IMR-90 (cell line): ENCODE measurements at regions not wholly inside any gene's neighbourhood (a gene's known extent, or its start where the extent isn't known, plus 50 kb on each side); places are given as distances from the start of the nearest gene placed in this dataset.

Experiments used
- ATAC-seq: fragments of 200-7000 bp; cut with Tn5 transposase; 2 replicates; pipeline ENCODE4 v1.9.1; 2020; ENCODE audit warnings: low read depth, mild to moderate bottlenecking, moderate library complexity
- BruUV-seq: library from RNA; stranded (reverse); fragments of 400-500 nt; replicated peaks from 2 replicates; lab custom pipeline; 2021; lab: Mats Ljungman, UMichigan
- CTCF ChIA-PET: fragments of 300-600 bp; formaldehyde crosslinking; extraction: SDS; loops from one replicate; lab custom pipeline; 2021; ENCODE audit warnings: antibody characterized with exemption; lab: Yijun Ruan, JAX
- POLR2A ChIA-PET: fragments of 300-600 bp; sonication (Branson Sonifier 250); formaldehyde crosslinking; loops from one replicate; lab custom pipeline; 2022; ENCODE audit warnings: antibody characterized with exemption; ENCODE audit not compliant: unreplicated experiment; lab: Charles Lee
- DNase-seq: peaks from one replicate; pipeline ENCODE4 v3.0.0; 2013
- H2AFZ ChIP-seq: replicated peaks from 2 replicates; pipeline ENCODE3; 2013; ENCODE audit warnings: low read length, mild to moderate bottlenecking; ENCODE audit not compliant: poor library complexity
- H2AK5ac ChIP-seq: 2 replicates; pipeline ENCODE4 v1.6.1; 2013; ENCODE audit warnings: low read depth, low read length, inconsistent platforms
- H2AK9ac ChIP-seq: replicated peaks from 2 replicates; pipeline ENCODE3; 2013; ENCODE audit warnings: mild to moderate bottlenecking, low read depth, low read length, moderate library complexity; ENCODE audit not compliant: poor library complexity
- H2BK120ac ChIP-seq: 2 replicates; pipeline ENCODE4 v1.6.1; 2013; ENCODE audit warnings: low read depth, low read length, inconsistent platforms
- H2BK15ac ChIP-seq: 3 replicates; pipeline ENCODE4 v1.6.1; 2013; ENCODE audit warnings: low read depth, low read length, inconsistent platforms
- H2BK20ac ChIP-seq: 2 replicates; pipeline ENCODE4 v1.6.1; 2013; ENCODE audit warnings: low read depth, mild to moderate bottlenecking, inconsistent platforms, low read length, moderate library complexity
- H2BK5ac ChIP-seq: 2 replicates; pipeline ENCODE4 v1.6.1; 2013; ENCODE audit warnings: mild to moderate bottlenecking, low read depth, low read length, inconsistent platforms; ENCODE audit not compliant: poor library complexity, severe bottlenecking
- H3K14ac ChIP-seq: replicated peaks from 2 replicates; pipeline ENCODE4 v1.6.1; 2013; ENCODE audit warnings: low read depth, low read length, inconsistent platforms
- H3K18ac ChIP-seq: 2 replicates; pipeline ENCODE4 v1.6.1; 2013; ENCODE audit warnings: low read depth, low read length, control low read depth
- H3K23ac ChIP-seq: 2 replicates; pipeline ENCODE4 v1.6.1; 2013; ENCODE audit warnings: low read depth, low read length, inconsistent platforms
- H3K27ac ChIP-seq: 2 replicates; pipeline ENCODE4 v1.5.1; 2013; ENCODE audit warnings: mild to moderate bottlenecking, control low read depth, low read length; ENCODE audit not compliant: insufficient read depth
- H3K27me3 ChIP-seq: 2 replicates; pipeline ENCODE4 v1.6.1; 2013; ENCODE audit warnings: low read length; ENCODE audit not compliant: control insufficient read depth, insufficient read depth
- H3K36me3 ChIP-seq: 2 replicates; pipeline ENCODE4 v1.6.1; 2013; ENCODE audit warnings: low read length, mixed read lengths; ENCODE audit not compliant: control insufficient read depth, insufficient read depth
- H3K4ac ChIP-seq: 2 replicates; pipeline ENCODE4 v1.6.1; 2013; ENCODE audit warnings: low read depth, low read length, inconsistent platforms
- H3K4me1 ChIP-seq: 2 replicates; pipeline ENCODE4 v1.6.1; 2013; ENCODE audit warnings: low read length, mixed read lengths; ENCODE audit not compliant: control insufficient read depth, insufficient read depth
- H3K4me2 ChIP-seq: 2 replicates; pipeline ENCODE4 v1.6.1; 2013; ENCODE audit warnings: low read depth, mild to moderate bottlenecking, control low read depth, low read length, moderate library complexity
- H3K4me3 ChIP-seq: 2 replicates; pipeline ENCODE4 v1.5.1; 2013; ENCODE audit warnings: low read depth, mild to moderate bottlenecking, control low read depth, low read length, moderate library complexity; ENCODE audit not compliant: insufficient read depth
- H3K56ac ChIP-seq: 2 replicates; pipeline ENCODE4 v1.6.1; 2013; ENCODE audit warnings: low read length, inconsistent platforms; ENCODE audit not compliant: insufficient read depth; ENCODE audit errors: extremely low read depth
- H3K79me1 ChIP-seq, 2 experiments: 2 replicates each; pipeline ENCODE4 v1.6.1; 2013; ENCODE audit warnings: low read length in 2 of 2, inconsistent platforms in 1 of 2, low read depth in 1 of 2
- H3K9ac ChIP-seq: 2 replicates; pipeline ENCODE4 v1.6.1; 2013; ENCODE audit warnings: low read depth, low read length, control low read depth
- H3K9me1 ChIP-seq: 2 replicates; pipeline ENCODE4 v1.6.1; 2013; ENCODE audit warnings: low read length, inconsistent platforms; ENCODE audit not compliant: insufficient read depth
- H3K9me3 ChIP-seq: 2 replicates; pipeline ENCODE4 v1.6.1; 2013; ENCODE audit warnings: low read length; ENCODE audit not compliant: control insufficient read depth, insufficient read depth
- H4K20me1 ChIP-seq: 2 replicates; pipeline ENCODE4 v1.6.1; 2013; ENCODE audit warnings: low read length, inconsistent platforms; ENCODE audit not compliant: insufficient read depth
- H4K5ac ChIP-seq: 2 replicates; pipeline ENCODE4 v1.6.1; 2013; ENCODE audit warnings: mild to moderate bottlenecking, low read depth, low read length, control low read depth
- H4K8ac ChIP-seq, 2 experiments: 2 replicates each; pipeline ENCODE4 v1.6.1; 2013; ENCODE audit warnings: low read depth in 2 of 2, low read length in 2 of 2, control low read depth in 1 of 2, inconsistent platforms in 1 of 2
- H4K91ac ChIP-seq: 2 replicates; pipeline ENCODE4 v1.6.1; 2013; ENCODE audit warnings: low read depth, low read length, inconsistent platforms; ENCODE audit not compliant: insufficient read depth
- BHLHE40 ChIP-seq: fragments of 150-350 bp; IDR thresholded peaks from 2 replicates; pipeline ENCODE4 v1.6.1; 2016; ENCODE audit warnings: mild to moderate bottlenecking, low read depth, low read length
- CEBPB ChIP-seq: IDR thresholded peaks from 2 replicates; pipeline ENCODE4 v1.6.1; 2012; ENCODE audit warnings: low read depth, low read length, improper control_type of control experiment
- CHD1 ChIP-seq: IDR thresholded peaks from 2 replicates; pipeline ENCODE4 v1.6.1; 2012; ENCODE audit warnings: low read depth, low read length, improper control_type of control experiment
- FOS ChIP-seq: fragments of 150-350 bp; IDR thresholded peaks from 2 replicates; pipeline ENCODE4 v1.6.1; 2016; ENCODE audit warnings: low read depth, low read length
- MAFK ChIP-seq: IDR thresholded peaks from 2 replicates; pipeline ENCODE4 v1.6.1; 2012; ENCODE audit warnings: low read depth, low read length, improper control_type of control experiment
- MAZ ChIP-seq: IDR thresholded peaks from 2 replicates; pipeline ENCODE4 v1.6.1; 2012; ENCODE audit warnings: low read depth, mild to moderate bottlenecking, low read length, improper control_type of control experiment, moderate library complexity, borderline replicate concordance
- MXI1 ChIP-seq: IDR thresholded peaks from 2 replicates; pipeline ENCODE4 v1.6.1; 2012; ENCODE audit warnings: low read depth, mild to moderate bottlenecking, low read length, moderate library complexity, borderline replicate concordance
- NFE2L2 ChIP-seq: fragments of 150-350 bp; IDR thresholded peaks from 2 replicates; pipeline ENCODE4 v1.6.1; 2016; ENCODE audit warnings: low read depth, mild to moderate bottlenecking, low read length
- POLR2A ChIP-seq: IDR thresholded peaks from 2 replicates; pipeline ENCODE4 v1.6.1; 2012; ENCODE audit warnings: mild to moderate bottlenecking, low read depth, low read length
- RAD21 ChIP-seq: IDR thresholded peaks from 2 replicates; pipeline ENCODE4 v1.6.1; 2012; ENCODE audit warnings: low read length, improper control_type of control experiment
- RCOR1 ChIP-seq: IDR thresholded peaks from 2 replicates; pipeline ENCODE4 v1.6.1; 2012; ENCODE audit warnings: mild to moderate bottlenecking, low read length, improper control_type of control experiment; ENCODE audit not compliant: insufficient replicate concordance
- RFX5 ChIP-seq: IDR thresholded peaks from 2 replicates; pipeline ENCODE4 v1.8.0; 2012; ENCODE audit warnings: low read depth, mild to moderate bottlenecking, low read length, moderate library complexity
- SMC3 ChIP-seq: fragments of 150-350 bp; IDR thresholded peaks from 2 replicates; pipeline ENCODE4 v1.6.1; 2016; ENCODE audit warnings: low read depth, mild to moderate bottlenecking, antibody characterized with exemption, low read length, moderate library complexity
- WGBS, 2 experiments: methylation state at CpG; one replicate each; pipeline versions ENCODE4 v1.1.5 to v1.1.7; 2013; ENCODE audit warnings: missing lambda C conversion rate in 2 of 2; ENCODE audit not compliant: insufficient read length in 1 of 2; ENCODE audit errors: extremely low coverage in 2 of 2; 5-methylcytosine and 5-hydroxymethylcytosine counted together
- dilution Hi-C: fragments of 300-500 bp; cut with HindIII; formaldehyde crosslinking; loops from one replicate; pipeline ENCODE4 v1.14.3; 2018; ENCODE audit warnings: low sequenced_read_pairs; ENCODE audit not compliant: unreplicated experiment
- in situ Hi-C: fragments of 300-500 bp; cut with MboI; formaldehyde crosslinking; loops from 3 replicates; pipeline ENCODE4 v1.14.3; 2019; ENCODE audit warnings: low sequenced_read_pairs, inconsistent platforms, mixed read lengths
- intact Hi-C: fragments of 100-400 bp; cut with micrococcal nuclease; formaldehyde crosslinking; loops from 2 replicates; pipeline ENCODE4 v1.10.0; 2022
- TF ChIP-seq, protein P1 (sequence below): fragments of 150-350 bp; IDR thresholded peaks from 2 replicates; pipeline ENCODE4 v1.6.1; 2017; ENCODE audit warnings: mild to moderate bottlenecking, antibody characterized with exemption, low read length, low read depth
- TF ChIP-seq, protein P2 (sequence below): fragments of 150-350 bp; IDR thresholded peaks from 2 replicates; pipeline ENCODE4 v1.6.1; 2016; ENCODE audit warnings: low read depth, mild to moderate bottlenecking, low read length, moderate library complexity, borderline replicate concordance
- TF ChIP-seq, protein P3 (sequence below): conservative IDR thresholded peaks from 2 replicates; pipeline ENCODE4 v1.5.1; 2012; ENCODE audit warnings: mild to moderate bottlenecking, low read depth, low read length, improper control_type of control experiment

DNA sequence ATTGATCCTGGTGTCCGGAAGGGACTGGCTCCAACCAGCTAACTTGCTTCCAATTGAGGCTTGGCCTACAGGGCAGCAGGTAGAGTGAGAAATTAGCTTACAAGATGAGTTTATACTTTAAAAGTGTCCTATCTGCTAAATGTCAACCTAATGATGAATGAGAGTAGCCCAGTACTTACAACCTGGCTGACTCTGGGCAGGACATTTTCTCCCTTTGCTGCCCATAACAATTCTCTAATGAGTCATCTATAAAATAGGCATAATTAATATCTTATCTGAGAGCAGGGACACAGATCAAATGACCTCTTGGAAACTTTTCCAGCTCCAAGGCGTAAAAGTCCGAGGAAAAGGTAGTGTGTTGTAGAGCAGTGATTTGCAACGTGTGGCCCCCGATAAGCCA is 398.4 kb upstream of the BOD1L1 start:
- WGBS, 2 experiments = no CpG with 5 or more reads among the region's 5 CpGs
- no peak overlapping the region for H3K27ac ChIP-seq
- H2BK15ac ChIP-seq = no peak overlapping the region
- POLR2A ChIA-PET = no interaction called here
- no peak overlapping the region for H2AK5ac ChIP-seq
- no peak overlapping the region for H3K18ac ChIP-seq
- H3K14ac ChIP-seq = no peak overlapping the region
- no peak overlapping the region for H4K5ac ChIP-seq
- no peak overlapping the region for H3K9ac ChIP-seq
- no peak overlapping the region for H2BK5ac ChIP-seq
- TF ChIP-seq, protein P1, sequence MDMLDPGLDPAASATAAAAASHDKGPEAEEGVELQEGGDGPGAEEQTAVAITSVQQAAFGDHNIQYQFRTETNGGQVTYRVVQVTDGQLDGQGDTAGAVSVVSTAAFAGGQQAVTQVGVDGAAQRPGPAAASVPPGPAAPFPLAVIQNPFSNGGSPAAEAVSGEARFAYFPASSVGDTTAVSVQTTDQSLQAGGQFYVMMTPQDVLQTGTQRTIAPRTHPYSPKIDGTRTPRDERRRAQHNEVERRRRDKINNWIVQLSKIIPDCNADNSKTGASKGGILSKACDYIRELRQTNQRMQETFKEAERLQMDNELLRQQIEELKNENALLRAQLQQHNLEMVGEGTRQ = no peak
- TF ChIP-seq, protein P2, sequence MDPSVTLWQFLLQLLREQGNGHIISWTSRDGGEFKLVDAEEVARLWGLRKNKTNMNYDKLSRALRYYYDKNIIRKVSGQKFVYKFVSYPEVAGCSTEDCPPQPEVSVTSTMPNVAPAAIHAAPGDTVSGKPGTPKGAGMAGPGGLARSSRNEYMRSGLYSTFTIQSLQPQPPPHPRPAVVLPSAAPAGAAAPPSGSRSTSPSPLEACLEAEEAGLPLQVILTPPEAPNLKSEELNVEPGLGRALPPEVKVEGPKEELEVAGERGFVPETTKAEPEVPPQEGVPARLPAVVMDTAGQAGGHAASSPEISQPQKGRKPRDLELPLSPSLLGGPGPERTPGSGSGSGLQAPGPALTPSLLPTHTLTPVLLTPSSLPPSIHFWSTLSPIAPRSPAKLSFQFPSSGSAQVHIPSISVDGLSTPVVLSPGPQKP = no peak
- TF ChIP-seq RFX5 = no peak
- TF ChIP-seq RAD21 = no peak
- no peak for TF ChIP-seq MAFK
- TF ChIP-seq SMC3 = no peak
- TF ChIP-seq FOS = no peak
- TF ChIP-seq RCOR1 = no peak
- TF ChIP-seq, protein P3, sequence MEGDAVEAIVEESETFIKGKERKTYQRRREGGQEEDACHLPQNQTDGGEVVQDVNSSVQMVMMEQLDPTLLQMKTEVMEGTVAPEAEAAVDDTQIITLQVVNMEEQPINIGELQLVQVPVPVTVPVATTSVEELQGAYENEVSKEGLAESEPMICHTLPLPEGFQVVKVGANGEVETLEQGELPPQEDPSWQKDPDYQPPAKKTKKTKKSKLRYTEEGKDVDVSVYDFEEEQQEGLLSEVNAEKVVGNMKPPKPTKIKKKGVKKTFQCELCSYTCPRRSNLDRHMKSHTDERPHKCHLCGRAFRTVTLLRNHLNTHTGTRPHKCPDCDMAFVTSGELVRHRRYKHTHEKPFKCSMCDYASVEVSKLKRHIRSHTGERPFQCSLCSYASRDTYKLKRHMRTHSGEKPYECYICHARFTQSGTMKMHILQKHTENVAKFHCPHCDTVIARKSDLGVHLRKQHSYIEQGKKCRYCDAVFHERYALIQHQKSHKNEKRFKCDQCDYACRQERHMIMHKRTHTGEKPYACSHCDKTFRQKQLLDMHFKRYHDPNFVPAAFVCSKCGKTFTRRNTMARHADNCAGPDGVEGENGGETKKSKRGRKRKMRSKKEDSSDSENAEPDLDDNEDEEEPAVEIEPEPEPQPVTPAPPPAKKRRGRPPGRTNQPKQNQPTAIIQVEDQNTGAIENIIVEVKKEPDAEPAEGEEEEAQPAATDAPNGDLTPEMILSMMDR = no peak
- no peak for TF ChIP-seq NFE2L2
- no peak for TF ChIP-seq CHD1
- TF ChIP-seq MAZ = no peak
- no peak for TF ChIP-seq CEBPB
- no peak for TF ChIP-seq POLR2A
- TF ChIP-seq BHLHE40 = no peak
- TF ChIP-seq MXI1 = no peak
- H3K27me3 ChIP-seq = no peaks in the 10 kb centered on the region
- H3K79me1 ChIP-seq = no peaks in the 10 kb centered on the region
- no peaks in the 10 kb centered on the region; the same call in 1 of the 2 replicates for H3K4me1 ChIP-seq
- H3K9me3 ChIP-seq = no peaks in the 10 kb centered on the region
- no peaks in the 10 kb centered on the region for H3K9me1 ChIP-seq
- no peak overlapping the region for H4K8ac ChIP-seq
- no peak overlapping the region for H3K4me3 ChIP-seq
- intact Hi-C loops = no loop called here
- ATAC-seq = no peak
- H3K23ac ChIP-seq = no peak overlapping the region
- no peak overlapping the region for H2AK9ac ChIP-seq
- no peak overlapping the region for H3K56ac ChIP-seq
- no peaks in the 10 kb centered on the region for H3K36me3 ChIP-seq
- no peak overlapping the region for H2BK20ac ChIP-seq
- no peaks in the 10 kb centered on the region for H4K20me1 ChIP-seq
- H3K4ac ChIP-seq = no peak overlapping the region
- in situ Hi-C loops = no loop called here
- no peak overlapping the region for H3K4me2 ChIP-seq
- no peak for DNase-seq
- H2BK120ac ChIP-seq = no peak overlapping the region
- no TSS peak for BruUV-seq
- H4K91ac ChIP-seq = no peak overlapping the region
- dilution Hi-C loops = no loop called here
- no peak overlapping the region for H2AFZ ChIP-seq
- CTCF ChIA-PET = no interaction called here
